ENCODE measurements at regions not wholly inside any gene's neighbourhood (a gene's known extent, or its start where the extent isn't known, plus 50 kb on each side); places are given as distances from the start of the nearest gene placed in this dataset.

DNA sequence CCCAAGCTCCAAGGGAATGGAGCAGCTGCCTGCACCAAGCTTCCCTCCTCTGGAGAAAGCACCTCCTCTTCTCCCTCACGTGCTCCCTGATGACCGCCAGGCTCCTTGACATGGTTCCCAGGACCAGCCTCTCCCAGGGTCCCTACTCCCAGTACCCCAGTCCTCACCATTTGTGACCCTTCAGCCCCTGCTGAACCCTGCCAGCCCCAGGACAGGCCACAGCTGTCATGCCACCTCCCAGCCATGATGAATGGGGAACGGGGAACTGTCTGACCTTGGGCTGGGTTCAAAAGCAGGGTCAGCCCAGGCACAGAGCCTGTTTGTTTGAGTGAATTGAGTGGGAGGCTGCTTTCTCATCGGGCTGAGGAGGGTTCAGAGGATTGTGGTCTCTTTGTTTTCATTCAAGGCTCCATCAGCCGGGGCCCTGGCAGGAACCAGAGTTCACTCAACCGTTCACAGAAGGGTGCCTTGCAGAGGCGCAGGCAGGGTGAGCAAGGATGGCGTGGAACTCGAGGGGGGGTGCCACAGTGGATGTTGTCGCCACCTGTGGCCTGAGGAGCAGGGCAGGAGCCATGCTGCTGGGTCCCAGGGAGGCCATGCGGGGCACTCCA lies 344.5 kb upstream of the SFSWAP start:
- DNase-seq (ENCODE audit: extremely low read depth in 1 of 4, low spot score in 3 of 4): no peak
- Histone ChIP-seq H3K9ac (ENCODE audit: insufficient read depth in 1 of 2, low read depth in 2 of 2, low read length in 2 of 2) (0 out of 4 replicates have a peak overlapping the region, but pooled peaks of 1 of the 2 experiments have one; percentile 72), H3K9me1 (ENCODE audit: control insufficient read depth, insufficient read depth, low read length) (no peaks in the 10 kb centered on the region), H3K4me1 (replicated peaks in 1 of 2; ENCODE audit: control insufficient read depth in 2 of 2, insufficient read depth in 2 of 2, low read length in 2 of 2) (peaks cover 28 to 36% of the 10 kb centered on the region in 2 experiments), H3K27ac (ENCODE audit: extremely low read depth, low read depth, low read length) (no peak overlapping the region), H2AFZ (ENCODE audit: low read depth, low read length) (peak overlapping the region; percentile 53; the same call in 1 of the 2 replicates), H3K4me3 (no peak overlapping the region), H3K4me2 (ENCODE audit: insufficient read depth, low read length) (no peak overlapping the region), H3K36me3 (ENCODE audit: control insufficient read depth, insufficient read depth, low read length) (no peaks in the 10 kb centered on the region), H4K20me1 (replicated peaks; ENCODE audit: control insufficient read depth, insufficient read depth, low read length) (no peaks in the 10 kb centered on the region), H3K79me2 (ENCODE audit: control insufficient read depth, insufficient read depth, low read length) (no peaks in the 10 kb centered on the region), H3K9me3 (replicated peaks; ENCODE audit: control insufficient read depth, insufficient read depth, low read depth, low read length) (no peaks in the 10 kb centered on the region), H3K27me3 (ENCODE audit: control insufficient read depth in 2 of 2, insufficient read depth in 2 of 2, low read length in 2 of 2) (peaks cover 0 to 4% of the 10 kb centered on the region in 2 experiments; a peak in 2 of 5 replicates)
- intact Hi-C loops (cut with micrococcal nuclease): no loop called here
- WGBS (ENCODE audit: insufficient coverage, low coverage, missing lambda C conversion rate): 51% methylated on average over 10 of the region's 11 CpGs
- ATAC-seq: no peak
- no TSS peak for BruUV-seq (replicated peaks)
- in situ Hi-C loops (cut with MboI): no loop called here
- FAIRE-seq: no peak
- ChIA-PET CTCF (ENCODE audit: low intra/inter-chr PET ratio) (no interaction called here), POLR2A (interaction anchor here (1.1 kb wide), 1 partner anchor 9 kb away, joined by 3 read pairs; no protein-coding TSS in a partner anchor)
- TF ChIP-seq, protein P1, sequence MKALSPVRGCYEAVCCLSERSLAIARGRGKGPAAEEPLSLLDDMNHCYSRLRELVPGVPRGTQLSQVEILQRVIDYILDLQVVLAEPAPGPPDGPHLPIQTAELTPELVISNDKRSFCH (CRISPR knock-in tag; IDR thresholded peaks at IDR 0.05): no peak
- TF ChIP-seq, protein P1 (tag; IDR thresholded peaks at IDR 0.05): no peak
- TF ChIP-seq RBM34 (IDR thresholded peaks at IDR 0.05; ENCODE audit: borderline replicate concordance, insufficient read depth, low read length) (no peak), LCOR (CRISPR knock-in tag; IDR thresholded peaks at IDR 0.05) (no peak), ZNF431 (CRISPR knock-in tag; IDR thresholded peaks at IDR 0.05) (no peak), FOXJ2 (tag; IDR thresholded peaks at IDR 0.05) (no peak), BHLHE40 (IDR thresholded peaks at IDR 0.05; ENCODE audit: low read length) (0 out of 2 replicates have a peak, but pooled peaks have one; percentile 0), TBP (optimal IDR thresholded peaks at IDR 0.05; ENCODE audit: low read depth, low read length) (no peak), CBX5 (IDR thresholded peaks at IDR 0.05; ENCODE audit: borderline replicate concordance, low read depth) (no peak), ZBTB7A (IDR thresholded peaks at IDR 0.05; ENCODE audit: borderline replicate concordance, control insufficient read depth, low read depth, low read length) (no peak), HOXB6 (CRISPR knock-in tag; IDR thresholded peaks at IDR 0.05; ENCODE audit: borderline replicate concordance) (no peak), ZNF830 (CRISPR knock-in tag; IDR thresholded peaks at IDR 0.05) (no peak), TARDBP (IDR thresholded peaks at IDR 0.05) (no peak), ZNF76 (CRISPR knock-in tag; IDR thresholded peaks at IDR 0.05; ENCODE audit: borderline replicate concordance) (no peak), POLR2H (tag; IDR thresholded peaks at IDR 0.05; ENCODE audit: low read depth) (no peak), PHF8 (IDR thresholded peaks at IDR 0.05; ENCODE audit: borderline replicate concordance, low read length) (no peak), TAF7 (tag; IDR thresholded peaks at IDR 0.05) (no peak)
- TF ChIP-seq, protein P2, sequence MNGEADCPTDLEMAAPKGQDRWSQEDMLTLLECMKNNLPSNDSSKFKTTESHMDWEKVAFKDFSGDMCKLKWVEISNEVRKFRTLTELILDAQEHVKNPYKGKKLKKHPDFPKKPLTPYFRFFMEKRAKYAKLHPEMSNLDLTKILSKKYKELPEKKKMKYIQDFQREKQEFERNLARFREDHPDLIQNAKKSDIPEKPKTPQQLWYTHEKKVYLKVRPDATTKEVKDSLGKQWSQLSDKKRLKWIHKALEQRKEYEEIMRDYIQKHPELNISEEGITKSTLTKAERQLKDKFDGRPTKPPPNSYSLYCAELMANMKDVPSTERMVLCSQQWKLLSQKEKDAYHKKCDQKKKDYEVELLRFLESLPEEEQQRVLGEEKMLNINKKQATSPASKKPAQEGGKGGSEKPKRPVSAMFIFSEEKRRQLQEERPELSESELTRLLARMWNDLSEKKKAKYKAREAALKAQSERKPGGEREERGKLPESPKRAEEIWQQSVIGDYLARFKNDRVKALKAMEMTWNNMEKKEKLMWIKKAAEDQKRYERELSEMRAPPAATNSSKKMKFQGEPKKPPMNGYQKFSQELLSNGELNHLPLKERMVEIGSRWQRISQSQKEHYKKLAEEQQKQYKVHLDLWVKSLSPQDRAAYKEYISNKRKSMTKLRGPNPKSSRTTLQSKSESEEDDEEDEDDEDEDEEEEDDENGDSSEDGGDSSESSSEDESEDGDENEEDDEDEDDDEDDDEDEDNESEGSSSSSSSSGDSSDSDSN (IDR thresholded peaks at IDR 0.05; ENCODE audit: borderline replicate concordance in 1 of 2, low read depth in 2 of 2, low read length in 2 of 2): no peak
- TF ChIP-seq, protein P3, sequence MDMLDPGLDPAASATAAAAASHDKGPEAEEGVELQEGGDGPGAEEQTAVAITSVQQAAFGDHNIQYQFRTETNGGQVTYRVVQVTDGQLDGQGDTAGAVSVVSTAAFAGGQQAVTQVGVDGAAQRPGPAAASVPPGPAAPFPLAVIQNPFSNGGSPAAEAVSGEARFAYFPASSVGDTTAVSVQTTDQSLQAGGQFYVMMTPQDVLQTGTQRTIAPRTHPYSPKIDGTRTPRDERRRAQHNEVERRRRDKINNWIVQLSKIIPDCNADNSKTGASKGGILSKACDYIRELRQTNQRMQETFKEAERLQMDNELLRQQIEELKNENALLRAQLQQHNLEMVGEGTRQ (CRISPR knock-in tag; IDR thresholded peaks at IDR 0.05): peak; percentile 15; the same call in 1 of the 2 replicates
